ENCODE measurements at regions not wholly inside any gene's neighbourhood (a gene's known extent, or its start where the extent isn't known, plus 50 kb on each side); places are given as distances from the start of the nearest gene placed in this dataset.

GRCh38 chr2:37786191-37786698, 114.8 kb upstream of the CDC42EP3 start:
- no peak for DNase-seq

More at GRCh38 chr2:37786191-37786698, 114.8 kb upstream of the CDC42EP3 start:
- Histone ChIP-seq H3K27me3 (ENCODE audit: insufficient read depth, low read length) (no peaks in the 10 kb centered on the region), H3K56ac (ENCODE audit: insufficient read length, low read depth, low read length) (no peak overlapping the region), H3K79me1 (ENCODE audit: insufficient read depth, low read depth, low read length, poor library complexity, severe bottlenecking) (no peaks in the 10 kb centered on the region), H2AK5ac (ENCODE audit: insufficient read length, low read length) (no peak overlapping the region), H3T11ph (ENCODE audit: low read length) (no peak overlapping the region), H3K4ac (ENCODE audit: low read depth, low read length) (no peak overlapping the region), H2BK12ac (ENCODE audit: insufficient read length, low read depth, low read length) (no peak overlapping the region), H3K18ac (ENCODE audit: insufficient read length, low read depth, low read length) (no peak overlapping the region), H2BK20ac (ENCODE audit: low read depth, low read length, poor library complexity, severe bottlenecking) (no peak overlapping the region), H3K27ac (ENCODE audit: insufficient read length, low read depth, low read length) (no peak overlapping the region), H4K20me1 (ENCODE audit: control insufficient read depth, insufficient read depth, insufficient read length) (no peaks in the 10 kb centered on the region), H3K14ac (ENCODE audit: insufficient read depth, low read length) (no peak overlapping the region), H2BK5ac (ENCODE audit: insufficient read length, low read length) (no peak overlapping the region), H4K8ac (replicated peaks; ENCODE audit: insufficient read length, low read depth, low read length) (no peak overlapping the region), H4K5ac (ENCODE audit: insufficient read length, low read depth, low read length) (no peak overlapping the region), H3K4me2 (ENCODE audit: insufficient read depth, insufficient read length, low read length) (no peak overlapping the region), H3K9me3 (ENCODE audit: control insufficient read depth, low read depth, low read length) (no peaks in the 10 kb centered on the region), H3K23ac (ENCODE audit: insufficient read length, low read depth, low read length) (no peak overlapping the region), H2BK120ac (ENCODE audit: low read depth, low read length, poor library complexity, severe bottlenecking) (no peak overlapping the region), H3K4me1 (ENCODE audit: insufficient read depth, low read length) (no peaks in the 10 kb centered on the region), H2AFZ (ENCODE audit: low read length) (no peak overlapping the region), H2BK15ac (ENCODE audit: low read depth, low read length) (no peak overlapping the region), H3K9ac (ENCODE audit: extremely low read depth, insufficient read length, low read length) (no peak overlapping the region), H3K23me2 (ENCODE audit: insufficient read length, low read depth, low read length, poor library complexity, severe bottlenecking) (no peaks in the 10 kb centered on the region), H4K91ac (ENCODE audit: insufficient read length, low read depth, low read length) (no peak overlapping the region), H3K79me2 (ENCODE audit: insufficient read depth, low read length) (no peaks in the 10 kb centered on the region)
- Mint-ChIP-seq H3K27ac (no peak overlapping the region), H3K36me3 (ENCODE audit: insufficient read depth in 1 of 3, low read depth in 3 of 3) (peaks cover 9 to 19% (median 14%) of the 10 kb centered on the region in 3 experiments; a peak in 6 of 7 replicates), H3K9me3 (peaks cover 15 to 19% of the 10 kb centered on the region in 2 experiments), H3K27me3 (ENCODE audit: low read depth) (no peaks in the 10 kb centered on the region; the same call in 1 of the 2 replicates), H3K4me3 (no peak overlapping the region), H3K4me1 (no peaks in the 10 kb centered on the region)
- no CpG with 5 or more reads among the region's 1 CpG for WGBS (ENCODE audit: extremely low coverage, insufficient read length, low lambda C conversion rate)
- TF ChIP-seq CTCF (conservative IDR thresholded peaks at IDR 0.05), result no peak
